ENCODE measurements at regions not wholly inside any gene's neighbourhood (a gene's known extent, or its start where the extent isn't known, plus 50 kb on each side); places are given as distances from the start of the nearest gene placed in this dataset.

GRCh38 chr18:38571651-38572050 is 1006.1 kb upstream of the CELF4 start:
- TF ChIP-seq EZH2 (IDR thresholded peaks at IDR 0.05; ENCODE audit: borderline replicate concordance, low read length): no peak
- TF ChIP-seq, protein P1, sequence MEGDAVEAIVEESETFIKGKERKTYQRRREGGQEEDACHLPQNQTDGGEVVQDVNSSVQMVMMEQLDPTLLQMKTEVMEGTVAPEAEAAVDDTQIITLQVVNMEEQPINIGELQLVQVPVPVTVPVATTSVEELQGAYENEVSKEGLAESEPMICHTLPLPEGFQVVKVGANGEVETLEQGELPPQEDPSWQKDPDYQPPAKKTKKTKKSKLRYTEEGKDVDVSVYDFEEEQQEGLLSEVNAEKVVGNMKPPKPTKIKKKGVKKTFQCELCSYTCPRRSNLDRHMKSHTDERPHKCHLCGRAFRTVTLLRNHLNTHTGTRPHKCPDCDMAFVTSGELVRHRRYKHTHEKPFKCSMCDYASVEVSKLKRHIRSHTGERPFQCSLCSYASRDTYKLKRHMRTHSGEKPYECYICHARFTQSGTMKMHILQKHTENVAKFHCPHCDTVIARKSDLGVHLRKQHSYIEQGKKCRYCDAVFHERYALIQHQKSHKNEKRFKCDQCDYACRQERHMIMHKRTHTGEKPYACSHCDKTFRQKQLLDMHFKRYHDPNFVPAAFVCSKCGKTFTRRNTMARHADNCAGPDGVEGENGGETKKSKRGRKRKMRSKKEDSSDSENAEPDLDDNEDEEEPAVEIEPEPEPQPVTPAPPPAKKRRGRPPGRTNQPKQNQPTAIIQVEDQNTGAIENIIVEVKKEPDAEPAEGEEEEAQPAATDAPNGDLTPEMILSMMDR (IDR thresholded peaks at IDR 0.05; ENCODE audit: low read length): no peak
